ENCODE measurements at regions not wholly inside any gene's neighbourhood (a gene's known extent, or its start where the extent isn't known, plus 50 kb on each side); places are given as distances from the start of the nearest gene placed in this dataset.

DNA sequence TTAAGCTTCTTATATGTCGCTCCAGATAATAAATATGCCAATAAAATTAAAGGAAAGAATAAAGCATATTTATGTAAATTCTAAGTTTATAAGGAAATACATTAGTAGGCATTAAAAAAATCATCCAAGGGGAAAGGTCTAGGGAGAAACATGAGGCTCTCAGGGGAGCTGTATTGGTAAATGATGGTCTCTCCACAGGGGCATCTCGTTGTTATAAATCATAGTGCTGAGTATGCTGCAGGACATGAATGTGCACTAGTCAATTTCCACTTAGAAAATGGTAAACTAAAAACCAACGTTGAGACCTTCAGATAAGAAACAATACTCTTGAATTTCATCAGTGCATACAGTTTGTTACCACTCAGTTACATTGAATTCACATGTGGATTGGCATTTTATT is 194.0 kb upstream of the AHR start:
- TF ChIP-seq, protein P1, sequence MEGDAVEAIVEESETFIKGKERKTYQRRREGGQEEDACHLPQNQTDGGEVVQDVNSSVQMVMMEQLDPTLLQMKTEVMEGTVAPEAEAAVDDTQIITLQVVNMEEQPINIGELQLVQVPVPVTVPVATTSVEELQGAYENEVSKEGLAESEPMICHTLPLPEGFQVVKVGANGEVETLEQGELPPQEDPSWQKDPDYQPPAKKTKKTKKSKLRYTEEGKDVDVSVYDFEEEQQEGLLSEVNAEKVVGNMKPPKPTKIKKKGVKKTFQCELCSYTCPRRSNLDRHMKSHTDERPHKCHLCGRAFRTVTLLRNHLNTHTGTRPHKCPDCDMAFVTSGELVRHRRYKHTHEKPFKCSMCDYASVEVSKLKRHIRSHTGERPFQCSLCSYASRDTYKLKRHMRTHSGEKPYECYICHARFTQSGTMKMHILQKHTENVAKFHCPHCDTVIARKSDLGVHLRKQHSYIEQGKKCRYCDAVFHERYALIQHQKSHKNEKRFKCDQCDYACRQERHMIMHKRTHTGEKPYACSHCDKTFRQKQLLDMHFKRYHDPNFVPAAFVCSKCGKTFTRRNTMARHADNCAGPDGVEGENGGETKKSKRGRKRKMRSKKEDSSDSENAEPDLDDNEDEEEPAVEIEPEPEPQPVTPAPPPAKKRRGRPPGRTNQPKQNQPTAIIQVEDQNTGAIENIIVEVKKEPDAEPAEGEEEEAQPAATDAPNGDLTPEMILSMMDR (IDR thresholded peaks at IDR 0.05) = no peak
- TF ChIP-seq POLR2A (IDR thresholded peaks at IDR 0.05) = no peak

All from adrenal gland (tissue), 5 donors.